ENCODE measurements at regions not wholly inside any gene's neighbourhood (a gene's known extent, or its start where the extent isn't known, plus 50 kb on each side); places are given as distances from the start of the nearest gene placed in this dataset.

DNA sequence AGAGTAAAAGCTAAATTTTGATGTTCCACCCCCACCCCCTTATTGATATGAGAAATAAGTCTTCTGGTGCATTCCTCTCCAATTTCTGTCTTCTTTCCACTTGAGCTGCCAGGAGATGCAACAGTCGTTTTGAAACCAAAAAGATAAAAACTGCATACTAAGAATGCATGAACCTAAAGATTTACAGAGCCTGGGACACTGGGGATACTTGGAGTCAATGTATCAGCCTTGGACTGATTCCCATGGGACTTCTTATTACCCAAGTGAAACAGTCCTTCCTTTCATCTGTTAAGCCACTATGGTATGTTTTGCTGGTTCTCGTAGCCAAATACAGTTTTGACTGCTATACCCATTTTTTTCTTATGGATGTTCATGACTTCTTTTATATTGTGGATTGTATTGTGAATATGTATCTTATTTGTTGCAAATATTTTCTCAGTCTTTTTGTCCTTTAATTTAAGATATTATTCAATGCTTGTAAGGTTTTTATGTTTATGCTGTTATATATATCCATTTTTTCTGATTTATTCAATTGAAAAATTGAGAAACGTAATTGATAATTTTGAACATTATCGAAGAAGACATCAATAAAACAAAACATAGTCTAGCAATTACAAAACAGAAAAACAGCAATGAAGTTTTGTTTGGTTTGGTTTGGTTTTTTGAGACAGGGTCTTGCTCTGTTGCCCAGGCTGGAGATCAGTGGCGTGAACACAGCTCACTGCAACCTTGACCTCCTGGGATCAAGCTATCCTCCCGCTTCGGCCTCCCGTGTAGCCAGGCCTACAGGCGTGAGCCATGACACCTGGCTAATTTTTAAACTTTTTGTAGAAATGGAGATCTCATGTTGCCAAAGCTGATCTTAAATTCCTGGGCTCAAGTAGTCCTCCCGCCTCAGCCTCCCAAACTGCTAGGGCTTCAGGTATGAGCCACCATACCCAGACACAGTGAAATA, 85.4 kb upstream of the ETV6 start:
- no peak overlapping the region for H3K27ac ChIP-seq

DNA sequence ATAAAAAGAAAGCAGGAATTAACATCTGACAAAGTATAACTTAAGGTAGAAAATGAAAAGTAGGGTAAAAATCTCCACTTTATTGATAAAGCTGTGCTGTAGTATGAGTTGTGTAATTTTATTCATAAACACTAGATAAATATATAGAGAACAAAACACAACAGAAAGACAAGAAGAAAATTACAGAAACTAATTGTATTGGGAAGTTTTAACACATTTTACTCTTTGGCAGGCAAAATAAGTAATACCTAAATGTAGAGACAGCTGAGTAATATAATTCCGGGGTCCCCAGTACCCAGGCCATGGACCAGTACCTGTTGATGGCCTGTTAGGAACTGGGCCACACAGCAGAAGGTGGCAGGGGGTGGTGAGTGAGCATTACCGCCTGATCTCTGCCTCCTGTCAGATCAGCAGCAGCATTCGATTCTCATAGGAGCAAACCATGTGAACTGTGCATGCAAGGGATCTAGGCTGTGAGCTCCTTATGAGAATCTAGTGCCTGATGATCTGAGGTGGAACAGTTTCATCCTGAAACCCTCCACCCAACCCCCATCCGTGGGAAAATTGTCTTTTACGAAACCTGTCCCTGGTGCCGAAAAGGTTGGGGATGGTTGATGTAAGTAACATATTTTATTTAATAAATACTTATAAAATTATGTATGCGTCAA, 84.4 kb upstream of the ETV6 start:
- TF ChIP-seq, protein P1, sequence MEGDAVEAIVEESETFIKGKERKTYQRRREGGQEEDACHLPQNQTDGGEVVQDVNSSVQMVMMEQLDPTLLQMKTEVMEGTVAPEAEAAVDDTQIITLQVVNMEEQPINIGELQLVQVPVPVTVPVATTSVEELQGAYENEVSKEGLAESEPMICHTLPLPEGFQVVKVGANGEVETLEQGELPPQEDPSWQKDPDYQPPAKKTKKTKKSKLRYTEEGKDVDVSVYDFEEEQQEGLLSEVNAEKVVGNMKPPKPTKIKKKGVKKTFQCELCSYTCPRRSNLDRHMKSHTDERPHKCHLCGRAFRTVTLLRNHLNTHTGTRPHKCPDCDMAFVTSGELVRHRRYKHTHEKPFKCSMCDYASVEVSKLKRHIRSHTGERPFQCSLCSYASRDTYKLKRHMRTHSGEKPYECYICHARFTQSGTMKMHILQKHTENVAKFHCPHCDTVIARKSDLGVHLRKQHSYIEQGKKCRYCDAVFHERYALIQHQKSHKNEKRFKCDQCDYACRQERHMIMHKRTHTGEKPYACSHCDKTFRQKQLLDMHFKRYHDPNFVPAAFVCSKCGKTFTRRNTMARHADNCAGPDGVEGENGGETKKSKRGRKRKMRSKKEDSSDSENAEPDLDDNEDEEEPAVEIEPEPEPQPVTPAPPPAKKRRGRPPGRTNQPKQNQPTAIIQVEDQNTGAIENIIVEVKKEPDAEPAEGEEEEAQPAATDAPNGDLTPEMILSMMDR (conservative IDR thresholded peaks at IDR 0.05; ENCODE audit: low read depth): no peak
- no peak for DNase-seq (ENCODE audit: low spot score)
- ChIA-PET CTCF (interaction anchor here (0.6 kb wide), 1 partner anchor 485 kb away, joined by 5 read pairs; no protein-coding TSS in a partner anchor), POLR2A (ENCODE audit: low non-redundant PET) (no interaction called here)
- no peak overlapping the region for H3K27ac ChIP-seq

More for the DNA sequence above, 85.4 kb upstream of the ETV6 start:
- TF ChIP-seq, protein P1 (conservative IDR thresholded peaks at IDR 0.05; ENCODE audit: low read depth): no peak
- ChIA-PET POLR2A (ENCODE audit: low non-redundant PET) (no interaction called here), CTCF (interaction anchor here (0.5 kb wide), 1 partner anchor 1533 kb away, joined by 3 read pairs; no protein-coding TSS in a partner anchor)
- no peak for DNase-seq (ENCODE audit: low spot score)

DNA sequence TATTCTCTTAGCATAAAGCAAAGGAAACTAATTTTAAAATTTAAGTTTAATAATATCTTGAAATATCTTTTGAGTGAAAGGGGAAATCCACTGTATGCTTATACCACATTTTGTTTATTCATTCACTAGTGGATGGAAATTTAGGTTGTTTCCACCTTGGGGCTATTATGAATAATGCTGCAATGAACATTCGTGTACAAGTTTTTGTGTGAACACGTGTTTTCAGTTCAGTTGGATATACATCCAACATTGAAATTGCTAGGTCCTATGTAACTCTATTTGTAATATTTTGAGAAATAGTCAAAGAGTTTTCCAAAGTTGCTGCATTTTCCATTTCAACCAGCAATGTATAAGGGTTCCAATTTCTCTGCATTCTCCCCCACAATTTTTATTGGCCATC, 83.7 kb upstream of the ETV6 start:
- ChIA-PET POLR2A (ENCODE audit: low non-redundant PET) (no interaction called here), CTCF (no interaction called here)
- TF ChIP-seq, protein P1 (conservative IDR thresholded peaks at IDR 0.05; ENCODE audit: low read depth): no peak
- H3K27ac ChIP-seq: no peak overlapping the region
- no peak for DNase-seq (ENCODE audit: low spot score)

DNA sequence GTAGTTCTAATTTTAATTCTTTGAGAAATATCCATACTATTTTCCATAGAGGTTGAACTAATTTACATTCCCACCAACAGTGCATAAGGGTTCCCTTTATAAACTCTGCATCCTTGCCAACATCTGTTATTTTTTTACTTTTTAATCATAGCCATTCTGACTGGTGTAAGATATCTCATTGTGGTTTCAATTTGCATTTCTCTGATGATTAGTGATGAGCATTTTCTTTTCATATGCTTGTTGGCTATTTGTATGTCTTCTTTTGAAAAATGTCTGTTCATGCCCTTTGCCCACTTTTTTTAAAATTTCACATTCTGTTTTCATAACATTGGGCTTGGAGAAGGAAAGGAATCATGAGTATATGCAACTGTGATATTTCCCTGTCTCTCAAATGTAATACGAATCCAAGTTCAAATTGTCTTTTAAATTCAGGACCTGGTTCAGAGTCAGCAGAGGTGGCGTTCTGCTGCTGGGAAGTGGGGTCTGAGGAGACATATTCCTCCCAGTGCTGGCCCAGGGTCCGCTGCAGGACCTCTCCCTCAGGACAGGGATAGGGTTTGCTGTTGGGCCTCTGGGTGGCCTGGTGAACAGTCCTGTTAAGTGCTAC, 81.2 kb upstream of the ETV6 start:
- H3K27ac ChIP-seq: no peak overlapping the region
- POLR2A ChIA-PET (ENCODE audit: low non-redundant PET): no interaction called here
- CTCF ChIA-PET: no interaction called here
- DNase-seq (ENCODE audit: low spot score): no peak
- TF ChIP-seq, protein P1 (conservative IDR thresholded peaks at IDR 0.05; ENCODE audit: low read depth): no peak

DNA sequence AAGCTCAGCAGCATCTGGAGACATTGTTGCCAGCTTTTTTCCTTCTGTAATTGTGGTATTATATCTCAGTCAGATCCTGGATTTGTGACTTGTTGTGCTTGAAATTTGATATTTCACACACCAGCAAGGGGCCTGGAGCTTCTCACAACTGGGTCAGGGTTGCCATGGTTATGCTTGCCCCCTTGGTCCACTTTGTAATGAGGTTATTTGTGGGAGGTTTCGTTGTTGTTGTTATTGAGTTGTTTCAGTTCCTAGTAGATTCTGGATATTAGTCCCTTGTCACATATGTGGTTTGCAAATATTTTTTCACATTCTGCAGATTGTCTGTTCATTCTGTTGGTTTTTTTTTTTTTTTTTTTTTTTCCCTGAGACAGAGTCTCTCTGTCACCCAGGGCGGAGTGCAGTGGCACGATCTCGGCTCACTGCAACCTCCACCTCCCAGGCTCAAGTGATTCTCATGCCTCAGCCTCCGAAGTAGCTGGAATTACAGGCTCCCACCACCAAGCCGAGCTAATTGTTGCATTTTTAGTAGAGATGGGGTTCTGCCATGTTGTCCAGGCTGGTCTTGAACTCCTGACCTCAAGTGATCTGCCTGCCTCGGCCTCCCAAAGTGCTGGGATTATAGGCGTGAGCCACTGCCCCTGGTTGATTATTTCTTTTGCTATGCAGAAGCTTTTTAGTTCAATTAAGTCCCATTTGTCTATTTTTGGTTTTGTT, 80.6 kb upstream of the ETV6 start:
- TF ChIP-seq, protein P1 (conservative IDR thresholded peaks at IDR 0.05; ENCODE audit: low read depth): no peak
- DNase-seq (ENCODE audit: low spot score): no peak
- POLR2A ChIA-PET (ENCODE audit: low non-redundant PET): no interaction called here
- CTCF ChIA-PET: no interaction called here
- H3K27ac ChIP-seq: no peak overlapping the region

DNA sequence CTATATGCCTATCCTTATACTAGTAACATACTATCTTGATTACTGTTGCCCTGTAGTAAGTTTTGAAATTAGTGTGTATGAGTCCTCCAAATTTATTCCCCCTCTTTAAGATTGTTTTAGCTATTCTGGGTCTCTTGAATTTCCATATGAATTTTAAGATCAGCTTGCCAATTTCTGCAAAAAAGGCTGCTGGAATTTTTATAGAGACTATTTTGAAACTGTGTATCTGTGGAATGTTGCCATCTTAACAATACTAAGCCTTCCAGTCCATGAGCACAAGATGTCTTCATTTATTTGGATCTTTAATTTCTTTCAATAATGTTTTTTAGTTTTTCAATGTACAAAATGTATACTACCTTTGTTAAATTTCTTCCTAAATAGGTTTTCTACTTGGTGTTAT, 79.8 kb upstream of the ETV6 start:
- POLR2A ChIA-PET (ENCODE audit: low non-redundant PET): no interaction called here
- H3K27ac ChIP-seq: no peak overlapping the region
- TF ChIP-seq, protein P1 (conservative IDR thresholded peaks at IDR 0.05; ENCODE audit: low read depth): no peak
- CTCF ChIA-PET: no interaction called here
- no peak for DNase-seq (ENCODE audit: low spot score)
